GM18907 (cell line): ENCODE measurements at regions not wholly inside any gene's neighbourhood (a gene's known extent, or its start where the extent isn't known, plus 50 kb on each side); places are given as distances from the start of the nearest gene placed in this dataset.

Experiments used
- ATAC-seq: cut with Tn5 transposase; IDR thresholded peaks from one replicate; pipeline ENCODE4 v1.9.1; 2021; ENCODE audit warnings: mild to moderate bottlenecking, moderate library complexity; ENCODE audit not compliant: unreplicated experiment

GRCh38 chr3:31369637-31370379, 162.9 kb upstream of the STT3B start:
- ATAC-seq: no peak

- no peak for ATAC-seq
Measured at GRCh38 chr3:31370380-31370666, 162.4 kb upstream of the STT3B start.

GRCh38 chr3:31370681-31371080, 162.0 kb upstream of the STT3B start:
- no peak for ATAC-seq

GRCh38 chr3:31371484-31372177, 161.1 kb upstream of the STT3B start:
- ATAC-seq: no peak

GRCh38 chr3:31373681-31374080, 159.0 kb upstream of the STT3B start:
- ATAC-seq: no peak

- ATAC-seq: no peak
Measured at GRCh38 chr3:31377045-31377642, 155.6 kb upstream of the STT3B start.

- no peak for ATAC-seq
Measured at GRCh38 chr3:31378231-31378630, 154.5 kb upstream of the STT3B start.

- ATAC-seq: no peak
Measured at GRCh38 chr3:31379598-31379997, 153.1 kb upstream of the STT3B start.

GRCh38 chr3:31382856-31383255, 149.9 kb upstream of the STT3B start:
- no peak for ATAC-seq

GRCh38 chr3:31384117-31384516, 148.6 kb upstream of the STT3B start:
- no peak for ATAC-seq

- no peak for ATAC-seq
Measured at GRCh38 chr3:31389939-31390338, 142.8 kb upstream of the STT3B start.

GRCh38 chr3:31390466-31390865, 142.3 kb upstream of the STT3B start:
- no peak for ATAC-seq

- ATAC-seq: no peak
Measured at GRCh38 chr3:31391150-31391549, 141.6 kb upstream of the STT3B start.

GRCh38 chr3:31392568-31392967, 140.2 kb upstream of the STT3B start:
- ATAC-seq: no peak

- ATAC-seq: no peak
Measured at GRCh38 chr3:31399271-31399670, 133.5 kb upstream of the STT3B start.

- no peak for ATAC-seq
Measured at GRCh38 chr3:31402117-31402516, 130.6 kb upstream of the STT3B start.

- ATAC-seq: no peak
Measured at GRCh38 chr3:31403197-31403596, 129.5 kb upstream of the STT3B start.

- no peak for ATAC-seq
Measured at GRCh38 chr3:31404871-31405270, 127.9 kb upstream of the STT3B start.

GRCh38 chr3:31405515-31405914, 127.2 kb upstream of the STT3B start:
- no peak for ATAC-seq

- ATAC-seq: no peak
Measured at GRCh38 chr3:31406896-31407295, 125.8 kb upstream of the STT3B start.

- ATAC-seq: no peak
Measured at GRCh38 chr3:31407665-31408064, 125.1 kb upstream of the STT3B start.

GRCh38 chr3:31408720-31409119, 124.0 kb upstream of the STT3B start:
- no peak for ATAC-seq
